GM12878 (cell line): ENCODE measurements at regions not wholly inside any gene's neighbourhood (a gene's known extent, or its start where the extent isn't known, plus 50 kb on each side); places are given as distances from the start of the nearest gene placed in this dataset.

Experiments used
- ATAC-seq: fragments of 200-7000 bp; cut with Tn5 transposase; 3 replicates; pipeline ENCODE4 v1.9.1; 2020; ENCODE audit warnings: mild to moderate bottlenecking, moderate library complexity
- BruUV-seq: library from RNA; stranded (reverse); fragments of 400-500 nt; replicated peaks from 2 replicates; lab custom pipeline; 2021; lab: Mats Ljungman, UMichigan
- CTCF ChIA-PET: fragments of 300-600 bp; sonication (Branson Sonifier 250); formaldehyde crosslinking; extraction: SDS; loops from one replicate; lab custom pipeline; 2021; ENCODE audit warnings: inconsistent platforms; lab: Yijun Ruan, JAX
- POLR2A ChIA-PET: fragments of 350-600 bp; formaldehyde crosslinking; extraction: SDS; loops from one replicate; lab custom pipeline; 2021; ENCODE audit warnings: inconsistent platforms; lab: Charles Lee
- RAD21 ChIA-PET: fragments of 300-600 bp; sonication (Branson Sonifier 250); formaldehyde crosslinking; loops from one replicate; lab custom pipeline; 2023; ENCODE audit warnings: antibody characterized with exemption; ENCODE audit not compliant: unreplicated experiment; lab: Charles Lee
- SMC1A ChIA-PET: fragments of 300-600 bp; sonication (Branson Sonifier 250); formaldehyde crosslinking; loops from one replicate; lab custom pipeline; 2023; ENCODE audit not compliant: unreplicated experiment, uncharacterized antibody; lab: Charles Lee
- DNase-seq: peaks from one replicate; pipeline ENCODE4 v3.0.0-alpha.2; 2011; ENCODE audit warnings: low read depth, low spot score
- FAIRE-seq: peaks from 3 replicates; lab custom pipeline; 2011; peaks lifted over from hg19 to GRCh38; lab: Jason Lieb, UNC
- H2AFZ ChIP-seq: 2 replicates; pipeline ENCODE4 v1.6.0; 2011; ENCODE audit warnings: low read depth, low read length, control low read depth; ENCODE audit not compliant: control insufficient read depth
- H3K27ac ChIP-seq: 2 replicates; pipeline ENCODE4 v1.5.1; 2011; ENCODE audit warnings: control low read depth; ENCODE audit not compliant: control insufficient read depth, insufficient read depth
- H3K27me3 ChIP-seq, 2 experiments: replicated peaks in 1 of 2; 2 replicates each; pipeline versions ENCODE4 v1.6.0 to v1.6.1; 2011; ENCODE audit warnings: low read length in 1 of 2; ENCODE audit not compliant: control insufficient read depth in 2 of 2, insufficient read depth in 2 of 2
- H3K36me3 ChIP-seq, 2 experiments: 2 replicates each; pipeline ENCODE4 v1.5.1; 2011; ENCODE audit warnings: low read length in 1 of 2; ENCODE audit not compliant: control insufficient read depth in 2 of 2, insufficient read depth in 2 of 2
- H3K4me1 ChIP-seq: 2 replicates; pipeline ENCODE4 v1.6.1; 2011; ENCODE audit warnings: mild to moderate bottlenecking, low read length, moderate library complexity, mixed read lengths; ENCODE audit not compliant: control insufficient read depth, insufficient read depth
- H3K4me2 ChIP-seq: 2 replicates; pipeline ENCODE4 v1.6.0; 2011; ENCODE audit warnings: control low read depth; ENCODE audit not compliant: control insufficient read depth, insufficient read depth
- H3K4me3 ChIP-seq: fragments of 200-600 bp; sonication (generic); 2 replicates; pipeline ENCODE4 v1.5.1; 2016
- H3K79me2 ChIP-seq: 2 replicates; pipeline ENCODE4 v1.6.0; 2011; ENCODE audit warnings: low read length; ENCODE audit not compliant: control insufficient read depth, insufficient read depth
- H3K9ac ChIP-seq: 2 replicates; pipeline ENCODE4 v1.8.0; 2011; ENCODE audit warnings: low read length, control low read depth, mixed read lengths; ENCODE audit not compliant: control insufficient read depth, insufficient read depth
- H3K9me3 ChIP-seq: replicated peaks from 3 replicates; pipeline ENCODE4 v1.5.1; 2011; ENCODE audit warnings: mild to moderate bottlenecking, low read length; ENCODE audit not compliant: control insufficient read depth, insufficient read depth
- H4K20me1 ChIP-seq: 2 replicates; pipeline ENCODE4 v1.6.0; 2011; ENCODE audit not compliant: control insufficient read depth, insufficient read depth
- ATF7 ChIP-seq: fragments of 450-650 bp; IDR thresholded peaks from 2 replicates; pipeline ENCODE4 v1.6.1; 2016; ENCODE audit warnings: low read depth, mild to moderate bottlenecking
- DPF2 ChIP-seq: fragments of 450-650 bp; IDR thresholded peaks from 2 replicates; pipeline ENCODE4 v1.6.1; 2017; ENCODE audit warnings: mild to moderate bottlenecking
- EP300 ChIP-seq, 2 experiments: fragments of 150-350 bp in 1 of 2; IDR thresholded peaks; 2 replicates each; pipeline ENCODE4 v1.6.1; 2011 to 2012; ENCODE audit warnings: low read depth in 2 of 2, low read length in 2 of 2, borderline replicate concordance in 1 of 2, improper control_type of control experiment in 1 of 2, inconsistent platforms in 1 of 2; ENCODE audit not compliant: control insufficient read depth in 1 of 2
- IKZF2 ChIP-seq, 2 experiments: fragments of 450-650 bp; IDR thresholded peaks; 2 replicates each; pipeline ENCODE4 v1.6.1; 2017; ENCODE audit warnings: mild to moderate bottlenecking in 2 of 2, moderate library complexity in 2 of 2
- IRF4 ChIP-seq: IDR thresholded peaks from 2 replicates; pipeline ENCODE4 v1.6.1; 2011; ENCODE audit warnings: low read depth, low read length
- MYC ChIP-seq: IDR thresholded peaks from 2 replicates; pipeline ENCODE4 v1.6.1; 2011; ENCODE audit warnings: mild to moderate bottlenecking, low read length, moderate library complexity, inconsistent platforms; ENCODE audit not compliant: insufficient read depth, insufficient replicate concordance, insufficient read length, severe bottlenecking
- PML ChIP-seq: IDR thresholded peaks from 2 replicates; pipeline ENCODE4 v1.6.1; 2012; ENCODE audit warnings: low read length, inconsistent platforms
- RB1 ChIP-seq: fragments of 450-650 bp; formaldehyde crosslinking; IDR thresholded peaks from 2 replicates; pipeline ENCODE4 v1.6.1; 2017; ENCODE audit warnings: mild to moderate bottlenecking, borderline replicate concordance
- WGBS: methylation state at CpG from one replicate; pipeline ENCODE4 v1.1.6; 2016; ENCODE audit warnings: low lambda C conversion rate; ENCODE audit not compliant: insufficient replicate concordance, insufficient coverage; ENCODE audit errors: missing lambda C conversion rate; 5-methylcytosine and 5-hydroxymethylcytosine counted together
- in situ Hi-C: fragments of 300-500 bp; cut with MboI; formaldehyde crosslinking; loops from 9 replicates; pipeline ENCODE4 v1.14.3; 2018; ENCODE audit warnings: mixed read lengths
- intact Hi-C: fragments of 100-400 bp; cut with micrococcal nuclease; formaldehyde crosslinking; loops from one replicate; pipeline ENCODE4 v1.14.2; 2022; ENCODE audit not compliant: unreplicated experiment
- TF ChIP-seq, protein P1 (sequence below), 3 experiments: IDR thresholded peaks in 2 of 3; conservative IDR thresholded peaks in 1 of 3; 2 replicates each; pipeline ENCODE4 v1.5.1; 2011; ENCODE audit warnings: low read depth in 3 of 3, low read length in 3 of 3, mild to moderate bottlenecking in 3 of 3, control low read depth in 2 of 3, moderate library complexity in 2 of 3, inconsistent platforms in 1 of 3, mixed read lengths in 1 of 3; ENCODE audit not compliant: control insufficient read depth in 2 of 3, insufficient read depth in 1 of 3; ENCODE audit errors: extremely low read depth in 1 of 3
- TF ChIP-seq, protein P2 (sequence below): fragments of 150-350 bp; IDR thresholded peaks from 2 replicates; pipeline ENCODE4 v1.6.1; 2016; ENCODE audit warnings: low read depth, low read length
- TF ChIP-seq, protein P3 (sequence below): fragments of 450-650 bp; IDR thresholded peaks from 2 replicates; pipeline ENCODE4 v1.6.1; 2018; ENCODE audit warnings: mild to moderate bottlenecking, low read depth, moderate library complexity; ENCODE audit not compliant: partially characterized antibody
- TF ChIP-seq, protein P4 (sequence below): fragments of 450-650 bp; IDR thresholded peaks from 2 replicates; pipeline ENCODE4 v1.6.1; 2017; ENCODE audit warnings: low read depth, mild to moderate bottlenecking, moderate library complexity

DNA sequence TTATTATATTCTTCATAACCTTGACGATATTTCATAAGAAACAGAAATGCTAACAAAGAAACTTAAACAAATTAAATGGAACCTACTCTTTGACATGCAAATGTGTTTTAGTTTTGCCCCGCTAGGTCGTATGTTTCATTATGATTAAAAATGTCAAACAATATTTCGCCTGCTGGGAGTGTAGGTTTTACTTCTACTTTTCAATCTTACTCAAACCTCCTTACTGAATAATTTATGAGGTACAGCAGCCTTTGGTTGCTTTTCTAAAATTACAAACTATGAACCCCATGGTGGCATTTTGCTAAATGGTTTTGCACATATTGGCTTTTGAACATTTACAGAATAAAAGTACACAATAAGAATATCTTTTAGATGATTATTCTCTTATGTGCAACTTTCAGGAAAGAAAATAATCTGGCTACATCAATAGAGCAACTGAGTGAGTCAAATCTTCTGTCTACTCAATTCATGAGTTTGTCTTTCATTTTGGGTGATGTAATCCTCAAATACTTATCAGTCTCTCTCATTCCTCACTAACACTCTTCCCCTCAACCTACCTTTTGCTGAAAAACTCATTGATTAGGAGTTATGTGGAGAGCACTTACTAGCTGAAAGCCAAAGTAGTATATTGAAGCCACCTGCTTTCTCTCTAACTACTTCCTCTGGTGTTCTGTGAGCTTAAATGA is 1226.4 kb downstream of the XPNPEP1 start:
- Histone ChIP-seq H3K4me2 (peak overlapping the region; percentile 71), H3K4me1 (peaks cover 12% of the 10 kb centered on the region), H3K27me3 (no peaks in the 10 kb centered on the region), H3K36me3 (no peaks in the 10 kb centered on the region), H3K79me2 (no peaks in the 10 kb centered on the region), H3K27ac (peak overlapping the region; percentile 74), H3K4me3 (0 out of 2 replicates have a peak overlapping the region, but pooled peaks have one; percentile 1), H2AFZ (peak overlapping the region; percentile 34; the same call in 1 of the 2 replicates), H3K9me3 (no peaks in the 10 kb centered on the region; the same call in 2 of the 3 replicates), H4K20me1 (no peaks in the 10 kb centered on the region), H3K9ac (no peak overlapping the region)
- RAD21 ChIA-PET, result interaction anchor here (1.2 kb wide), 1 partner anchor 8 kb away, joined by 3 read pairs; no protein-coding TSS in a partner anchor
- peak; percentile 70 for FAIRE-seq
- no TSS peak for BruUV-seq
- POLR2A ChIA-PET, result no interaction called here
- in situ Hi-C loops (no loop called here), intact Hi-C loops (loop anchor here (2.0 to 5.0 kb wide), 2 partner anchors 150 to 154 kb away; no protein-coding TSS in a partner anchor)
- CTCF ChIA-PET, result no interaction called here
- SMC1A ChIA-PET, result no interaction called here
- DNase-seq, result peak; percentile 40
- 3% methylated on average over 4 of the region's 4 CpGs for WGBS
- peak; percentile 95 for ATAC-seq
- TF ChIP-seq DPF2, result peak; percentile 79
- TF ChIP-seq, protein P1, sequence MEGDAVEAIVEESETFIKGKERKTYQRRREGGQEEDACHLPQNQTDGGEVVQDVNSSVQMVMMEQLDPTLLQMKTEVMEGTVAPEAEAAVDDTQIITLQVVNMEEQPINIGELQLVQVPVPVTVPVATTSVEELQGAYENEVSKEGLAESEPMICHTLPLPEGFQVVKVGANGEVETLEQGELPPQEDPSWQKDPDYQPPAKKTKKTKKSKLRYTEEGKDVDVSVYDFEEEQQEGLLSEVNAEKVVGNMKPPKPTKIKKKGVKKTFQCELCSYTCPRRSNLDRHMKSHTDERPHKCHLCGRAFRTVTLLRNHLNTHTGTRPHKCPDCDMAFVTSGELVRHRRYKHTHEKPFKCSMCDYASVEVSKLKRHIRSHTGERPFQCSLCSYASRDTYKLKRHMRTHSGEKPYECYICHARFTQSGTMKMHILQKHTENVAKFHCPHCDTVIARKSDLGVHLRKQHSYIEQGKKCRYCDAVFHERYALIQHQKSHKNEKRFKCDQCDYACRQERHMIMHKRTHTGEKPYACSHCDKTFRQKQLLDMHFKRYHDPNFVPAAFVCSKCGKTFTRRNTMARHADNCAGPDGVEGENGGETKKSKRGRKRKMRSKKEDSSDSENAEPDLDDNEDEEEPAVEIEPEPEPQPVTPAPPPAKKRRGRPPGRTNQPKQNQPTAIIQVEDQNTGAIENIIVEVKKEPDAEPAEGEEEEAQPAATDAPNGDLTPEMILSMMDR (IDR thresholded peaks at IDR 0.05 in 2 of 3, conservative IDR thresholded peaks at IDR 0.05 in 1 of 3; ENCODE audit: control insufficient read depth in 2 of 3, extremely low read depth in 1 of 3, insufficient read depth in 1 of 3, low read depth in 3 of 3, low read length in 3 of 3), result no peak
- no peak for TF ChIP-seq PML
- TF ChIP-seq, protein P2, sequence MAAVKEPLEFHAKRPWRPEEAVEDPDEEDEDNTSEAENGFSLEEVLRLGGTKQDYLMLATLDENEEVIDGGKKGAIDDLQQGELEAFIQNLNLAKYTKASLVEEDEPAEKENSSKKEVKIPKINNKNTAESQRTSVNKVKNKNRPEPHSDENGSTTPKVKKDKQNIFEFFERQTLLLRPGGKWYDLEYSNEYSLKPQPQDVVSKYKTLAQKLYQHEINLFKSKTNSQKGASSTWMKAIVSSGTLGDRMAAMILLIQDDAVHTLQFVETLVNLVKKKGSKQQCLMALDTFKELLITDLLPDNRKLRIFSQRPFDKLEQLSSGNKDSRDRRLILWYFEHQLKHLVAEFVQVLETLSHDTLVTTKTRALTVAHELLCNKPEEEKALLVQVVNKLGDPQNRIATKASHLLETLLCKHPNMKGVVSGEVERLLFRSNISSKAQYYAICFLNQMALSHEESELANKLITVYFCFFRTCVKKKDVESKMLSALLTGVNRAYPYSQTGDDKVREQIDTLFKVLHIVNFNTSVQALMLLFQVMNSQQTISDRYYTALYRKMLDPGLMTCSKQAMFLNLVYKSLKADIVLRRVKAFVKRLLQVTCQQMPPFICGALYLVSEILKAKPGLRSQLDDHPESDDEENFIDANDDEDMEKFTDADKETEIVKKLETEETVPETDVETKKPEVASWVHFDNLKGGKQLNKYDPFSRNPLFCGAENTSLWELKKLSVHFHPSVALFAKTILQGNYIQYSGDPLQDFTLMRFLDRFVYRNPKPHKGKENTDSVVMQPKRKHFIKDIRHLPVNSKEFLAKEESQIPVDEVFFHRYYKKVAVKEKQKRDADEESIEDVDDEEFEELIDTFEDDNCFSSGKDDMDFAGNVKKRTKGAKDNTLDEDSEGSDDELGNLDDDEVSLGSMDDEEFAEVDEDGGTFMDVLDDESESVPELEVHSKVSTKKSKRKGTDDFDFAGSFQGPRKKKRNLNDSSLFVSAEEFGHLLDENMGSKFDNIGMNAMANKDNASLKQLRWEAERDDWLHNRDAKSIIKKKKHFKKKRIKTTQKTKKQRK, result no peak
- TF ChIP-seq, protein P3, sequence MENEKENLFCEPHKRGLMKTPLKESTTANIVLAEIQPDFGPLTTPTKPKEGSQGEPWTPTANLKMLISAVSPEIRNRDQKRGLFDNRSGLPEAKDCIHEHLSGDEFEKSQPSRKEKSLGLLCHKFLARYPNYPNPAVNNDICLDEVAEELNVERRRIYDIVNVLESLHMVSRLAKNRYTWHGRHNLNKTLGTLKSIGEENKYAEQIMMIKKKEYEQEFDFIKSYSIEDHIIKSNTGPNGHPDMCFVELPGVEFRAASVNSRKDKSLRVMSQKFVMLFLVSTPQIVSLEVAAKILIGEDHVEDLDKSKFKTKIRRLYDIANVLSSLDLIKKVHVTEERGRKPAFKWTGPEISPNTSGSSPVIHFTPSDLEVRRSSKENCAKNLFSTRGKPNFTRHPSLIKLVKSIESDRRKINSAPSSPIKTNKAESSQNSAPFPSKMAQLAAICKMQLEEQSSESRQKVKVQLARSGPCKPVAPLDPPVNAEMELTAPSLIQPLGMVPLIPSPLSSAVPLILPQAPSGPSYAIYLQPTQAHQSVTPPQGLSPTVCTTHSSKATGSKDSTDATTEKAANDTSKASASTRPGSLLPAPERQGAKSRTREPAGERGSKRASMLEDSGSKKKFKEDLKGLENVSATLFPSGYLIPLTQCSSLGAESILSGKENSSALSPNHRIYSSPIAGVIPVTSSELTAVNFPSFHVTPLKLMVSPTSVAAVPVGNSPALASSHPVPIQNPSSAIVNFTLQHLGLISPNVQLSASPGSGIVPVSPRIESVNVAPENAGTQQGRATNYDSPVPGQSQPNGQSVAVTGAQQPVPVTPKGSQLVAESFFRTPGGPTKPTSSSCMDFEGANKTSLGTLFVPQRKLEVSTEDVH, result no peak
- TF ChIP-seq IKZF2 (IDR thresholded peaks at IDR 0.05), result peak; percentile 11 to 41; a peak in 2 of 4 replicates
- TF ChIP-seq IRF4, result peak; percentile 49; the same call in 1 of the 2 replicates
- no peak for TF ChIP-seq MYC
- TF ChIP-seq RB1, result no peak
- TF ChIP-seq ATF7, result peak; percentile 89
- TF ChIP-seq, protein P4, sequence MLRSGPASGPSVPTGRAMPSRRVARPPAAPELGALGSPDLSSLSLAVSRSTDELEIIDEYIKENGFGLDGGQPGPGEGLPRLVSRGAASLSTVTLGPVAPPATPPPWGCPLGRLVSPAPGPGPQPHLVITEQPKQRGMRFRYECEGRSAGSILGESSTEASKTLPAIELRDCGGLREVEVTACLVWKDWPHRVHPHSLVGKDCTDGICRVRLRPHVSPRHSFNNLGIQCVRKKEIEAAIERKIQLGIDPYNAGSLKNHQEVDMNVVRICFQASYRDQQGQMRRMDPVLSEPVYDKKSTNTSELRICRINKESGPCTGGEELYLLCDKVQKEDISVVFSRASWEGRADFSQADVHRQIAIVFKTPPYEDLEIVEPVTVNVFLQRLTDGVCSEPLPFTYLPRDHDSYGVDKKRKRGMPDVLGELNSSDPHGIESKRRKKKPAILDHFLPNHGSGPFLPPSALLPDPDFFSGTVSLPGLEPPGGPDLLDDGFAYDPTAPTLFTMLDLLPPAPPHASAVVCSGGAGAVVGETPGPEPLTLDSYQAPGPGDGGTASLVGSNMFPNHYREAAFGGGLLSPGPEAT, result peak; percentile 33; the same call in 1 of the 2 replicates
- peak; percentile 31 to 35; a peak in 2 of 4 replicates for TF ChIP-seq EP300 (IDR thresholded peaks at IDR 0.05; ENCODE audit: borderline replicate concordance in 1 of 2, control insufficient read depth in 1 of 2, low read depth in 2 of 2, low read length in 2 of 2)
